ENCODE measurements at regions not wholly inside any gene's neighbourhood (a gene's known extent, or its start where the extent isn't known, plus 50 kb on each side); places are given as distances from the start of the nearest gene placed in this dataset.

GRCh38 chr6:140052736-140053729 is 678.6 kb upstream of the CITED2 start:
- DNase-seq = no peak
- intact Hi-C loops (cut with DNase I) = no loop called here

DNA sequence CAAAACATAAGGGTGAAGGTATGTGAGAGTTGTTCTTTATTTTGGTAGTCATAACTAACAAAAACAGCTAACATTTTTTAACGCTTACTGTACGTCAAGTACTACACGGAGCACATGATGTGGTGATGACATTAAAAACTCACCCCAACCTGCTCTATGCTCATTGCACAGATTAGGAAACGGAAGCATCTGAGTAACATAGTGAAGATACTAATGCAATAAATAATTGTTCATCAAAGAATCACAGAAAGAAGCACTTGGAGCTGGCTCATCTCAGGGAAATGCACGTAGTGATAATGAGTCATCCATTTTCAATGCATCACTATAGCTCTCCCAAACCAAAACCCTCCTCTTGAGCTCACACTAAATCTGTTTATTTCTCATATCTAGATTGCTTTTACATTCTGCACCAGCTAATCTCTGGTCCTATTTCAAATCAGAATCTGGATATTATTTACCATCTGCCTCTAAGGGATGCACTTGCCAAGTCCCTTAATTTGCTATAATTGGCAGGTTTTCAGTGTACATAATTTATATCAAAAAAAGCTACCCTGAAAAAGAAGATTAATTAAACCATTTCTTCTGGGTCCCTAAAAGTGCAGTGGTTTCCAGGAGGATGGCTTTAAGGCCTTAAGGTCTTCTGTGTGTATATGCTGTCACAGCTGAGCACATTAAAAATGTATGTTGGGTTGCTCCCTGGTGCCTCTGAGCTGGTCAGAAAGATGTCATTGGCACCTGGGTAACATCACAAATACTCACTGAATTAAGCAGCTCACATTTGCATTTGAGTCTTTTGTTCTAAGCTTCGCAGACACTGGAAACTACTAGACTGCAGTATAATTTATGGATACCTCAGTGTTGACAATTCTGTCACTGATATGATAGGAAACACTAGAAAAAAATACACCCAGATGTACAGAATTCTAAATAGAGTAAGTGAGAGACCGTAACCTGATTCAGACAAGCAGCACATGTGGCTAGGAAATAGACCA is 677.4 kb upstream of the CITED2 start:
- no peak for DNase-seq
- intact Hi-C loops (cut with DNase I) = no loop called here

GRCh38 chr6:140050101-140050995 is 675.9 kb upstream of the CITED2 start:
- intact Hi-C loops (cut with DNase I) = no loop called here
- DNase-seq = peak in 1 of 10 donors; percentile 75

DNA sequence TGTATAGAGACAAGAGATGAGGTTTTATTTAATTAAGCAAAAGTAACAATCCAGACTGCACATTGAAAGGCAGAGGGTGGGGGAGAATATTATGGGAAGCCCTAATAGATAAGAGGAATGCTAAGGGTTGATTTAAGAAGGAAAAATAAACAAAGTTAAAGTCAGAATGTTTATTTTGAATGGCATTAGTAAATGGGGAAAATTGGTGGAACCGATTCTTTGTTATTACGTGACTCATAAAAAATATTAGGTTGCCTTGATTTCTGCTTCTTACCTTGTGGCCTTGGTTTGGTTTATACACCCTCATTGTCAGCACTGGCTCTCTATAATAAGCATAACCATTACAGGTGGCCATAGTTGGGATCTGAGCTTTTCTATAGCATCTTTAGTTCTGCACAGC is 674.8 kb upstream of the CITED2 start:
- intact Hi-C loops (cut with DNase I) = no loop called here
- no peak for DNase-seq

DNA sequence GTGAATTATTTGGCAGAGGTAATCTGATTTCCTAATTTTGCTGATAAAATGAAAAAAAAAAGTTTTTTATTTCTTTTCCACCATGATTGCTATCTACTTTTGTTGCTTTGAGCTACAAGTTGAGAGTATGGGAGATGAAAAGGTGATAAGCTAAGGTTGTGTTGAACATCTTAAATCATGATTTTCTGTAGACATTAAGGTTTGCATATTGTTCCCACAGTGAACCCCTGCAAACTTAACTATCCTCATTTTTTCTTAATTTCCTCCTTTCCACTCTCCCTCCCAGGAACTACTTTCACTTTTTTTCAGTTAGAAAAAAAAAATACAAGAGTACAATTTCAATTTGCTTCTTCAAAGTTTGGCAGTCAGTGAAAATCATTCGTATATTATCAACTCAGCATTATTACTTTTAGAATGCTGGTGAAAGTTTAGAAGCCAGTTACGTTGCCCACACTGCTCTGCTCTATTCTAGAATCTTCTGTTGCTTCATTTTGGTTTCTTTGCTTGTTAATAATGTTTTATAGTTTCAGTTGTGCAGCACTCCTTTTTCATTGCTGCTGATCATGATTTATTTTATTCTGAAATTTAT is 673.8 kb upstream of the CITED2 start:
- no peak for DNase-seq
- intact Hi-C loops (cut with DNase I) = no loop called here

GRCh38 chr6:140047321-140047720 is 672.9 kb upstream of the CITED2 start:
- intact Hi-C loops (cut with DNase I) = no loop called here
- no peak for DNase-seq

- DNase-seq = no peak
- intact Hi-C loops (cut with DNase I) = no loop called here
Measured at GRCh38 chr6:140046016-140046632, 671.7 kb upstream of the CITED2 start.

- DNase-seq = no peak
- intact Hi-C loops (cut with DNase I) = no loop called here
Measured at GRCh38 chr6:140045116-140045515, 670.7 kb upstream of the CITED2 start.

GRCh38 chr6:140044626-140045025 is 670.2 kb upstream of the CITED2 start:
- intact Hi-C loops (cut with DNase I) = no loop called here
- no peak for DNase-seq

DNA sequence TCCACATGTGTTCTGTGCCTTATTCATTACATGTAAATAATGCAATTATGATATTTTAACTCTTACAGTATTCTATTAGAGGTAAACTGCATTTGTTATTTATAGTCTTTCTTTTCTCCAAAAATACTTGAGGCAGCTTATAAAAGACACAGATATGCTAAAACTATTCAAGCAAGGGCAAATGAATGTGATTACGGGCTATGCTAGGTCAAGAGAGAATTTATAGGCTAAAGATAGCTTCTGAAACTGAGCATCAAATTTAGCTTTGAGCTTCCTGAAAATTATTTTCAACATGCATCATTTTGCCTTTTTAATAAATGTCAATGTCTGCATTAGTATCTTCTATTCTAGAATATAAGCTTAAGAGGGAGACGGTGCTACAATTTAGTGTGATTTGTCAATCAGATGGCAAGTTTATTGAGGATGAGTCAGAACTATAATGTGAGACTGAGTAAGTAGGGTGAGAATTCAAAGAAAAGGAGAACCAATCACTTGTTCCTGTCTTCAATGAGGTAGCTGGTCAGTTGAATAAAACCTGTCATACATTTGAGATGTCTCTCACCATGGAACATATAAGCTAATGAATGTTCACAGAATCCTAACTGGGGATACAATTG is 669.4 kb upstream of the CITED2 start:
- no peak for DNase-seq

GRCh38 chr6:140043357-140043756 is 668.9 kb upstream of the CITED2 start:
- intact Hi-C loops (cut with DNase I) = no loop called here
- no peak for DNase-seq

More for the DNA sequence above, 669.4 kb upstream of the CITED2 start:
- intact Hi-C loops (cut with DNase I) = no loop called here

- intact Hi-C loops (cut with DNase I) = no loop called here
Measured at GRCh38 chr6:140041571-140042332, 667.3 kb upstream of the CITED2 start.

DNA sequence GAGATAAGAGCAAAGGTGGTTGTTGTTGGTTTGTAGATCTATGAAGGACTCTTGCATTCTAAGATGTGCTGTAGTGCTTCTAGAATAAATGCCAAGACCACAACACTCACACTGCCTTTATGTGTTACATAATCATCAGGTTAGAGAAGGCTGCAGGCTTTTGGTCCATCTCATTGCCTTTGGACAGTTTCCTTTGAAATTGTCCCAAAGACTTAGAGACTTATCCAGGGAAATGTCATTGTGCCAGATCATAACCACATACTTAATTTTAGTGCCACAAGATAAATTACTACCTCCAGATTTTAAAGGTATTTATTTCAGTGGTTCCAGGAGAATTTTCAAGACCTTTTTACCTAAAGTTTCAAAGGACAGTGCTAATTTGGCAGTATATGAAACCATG is 666.6 kb upstream of the CITED2 start:
- no peak for DNase-seq

More at GRCh38 chr6:140041571-140042332, 667.3 kb upstream of the CITED2 start:
- DNase-seq = no peak

GRCh38 chr6:140040396-140040795 is 665.9 kb upstream of the CITED2 start:
- intact Hi-C loops (cut with DNase I) = no loop called here
- no peak for DNase-seq

More for the DNA sequence above, 666.6 kb upstream of the CITED2 start:
- intact Hi-C loops (cut with DNase I) = no loop called here

DNA sequence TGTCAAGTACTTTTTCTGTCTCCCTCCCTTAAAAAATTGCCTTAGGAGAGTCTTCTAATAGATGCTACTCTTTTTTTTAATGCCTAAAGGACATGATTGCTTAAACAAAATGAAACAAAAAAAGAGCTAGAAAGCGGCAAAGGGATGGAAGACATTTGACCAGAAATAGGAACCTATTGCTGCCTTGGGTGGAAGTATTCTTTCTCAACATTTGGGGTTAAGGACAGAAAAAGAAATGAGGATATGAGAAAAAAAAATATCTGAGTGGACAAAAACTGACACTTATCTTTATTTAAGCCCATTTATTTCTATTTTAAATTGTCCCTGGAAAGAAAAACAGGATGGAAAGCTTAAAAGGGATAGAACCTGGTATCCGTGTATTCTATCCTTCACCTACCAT is 664.9 kb upstream of the CITED2 start:
- DNase-seq = no peak
- intact Hi-C loops (cut with DNase I) = no loop called here

GRCh38 chr6:140036196-140036595 is 661.7 kb upstream of the CITED2 start:
- intact Hi-C loops (cut with DNase I) = no loop called here
- DNase-seq = no peak

- no peak for DNase-seq
- intact Hi-C loops (cut with DNase I) = no loop called here
Measured at GRCh38 chr6:140032189-140032588, 657.7 kb upstream of the CITED2 start.

DNA sequence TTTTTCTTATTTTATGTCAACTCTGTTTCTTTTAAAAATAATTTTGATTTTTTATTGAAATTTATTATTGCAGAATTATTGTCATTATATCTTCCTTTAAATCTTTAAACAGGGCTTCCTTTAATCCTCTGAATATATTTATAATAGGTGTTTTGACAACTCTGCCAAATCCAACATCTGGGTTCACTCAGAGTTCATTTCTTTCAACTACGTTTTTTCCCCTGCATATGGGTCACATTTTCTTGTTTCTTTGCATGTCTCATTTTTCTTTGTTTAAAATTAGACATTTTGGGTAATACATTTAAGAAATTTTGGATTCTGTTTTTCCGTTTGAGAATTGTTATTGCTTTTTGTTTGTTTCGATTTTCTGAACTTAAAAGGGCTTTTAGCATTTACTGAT is 655.1 kb upstream of the CITED2 start:
- intact Hi-C loops (cut with DNase I) = no loop called here

More for the DNA sequence above, 655.1 kb upstream of the CITED2 start:
- DNase-seq = no peak

All from posterior cingulate gyrus (tissue), 11 donors.